Aorta (tissue), 5 donors: ENCODE measurements at regions not wholly inside any gene's neighbourhood (a gene's known extent, or its start where the extent isn't known, plus 50 kb on each side); places are given as distances from the start of the nearest gene placed in this dataset.
"Not testable (repeated sequence)": the region's sequence is repeated elsewhere in the genome, so short reads cannot be mapped to it uniquely, and the experiment has no call there.

Experiments used
- ATAC-seq: fragments of 200-7000 bp; cut with Tn5 transposase; one replicate; pipeline ENCODE4 v1.9.1; 2022; ENCODE audit warnings: moderate library complexity; ENCODE audit not compliant: low FRiP score
- DNase-seq, 2 donors: peaks; one replicate each; pipeline ENCODE4 v3.0.0-alpha.2; 2020
- H3K27ac ChIP-seq, 2 donors: one replicate each; pipeline ENCODE4 v1.5.1; 2013; ENCODE audit warnings: low read length in 2 of 2, mild to moderate bottlenecking in 2 of 2, moderate library complexity in 2 of 2, control low read depth in 1 of 2, inconsistent platforms in 1 of 2, low read depth in 1 of 2
- H3K27me3 ChIP-seq, 2 donors: one replicate each; pipeline ENCODE4 v1.6.1; 2013; ENCODE audit warnings: control low read depth in 1 of 2, low read length in 1 of 2, mild to moderate bottlenecking in 1 of 2, moderate library complexity in 1 of 2; ENCODE audit not compliant: insufficient read depth in 2 of 2, control insufficient read depth in 1 of 2
- H3K36me3 ChIP-seq, 2 donors: one replicate each; pipeline ENCODE4 v1.6.1; 2013; ENCODE audit warnings: control low read depth in 1 of 2, low read length in 1 of 2, mild to moderate bottlenecking in 1 of 2; ENCODE audit not compliant: insufficient read depth in 2 of 2, control insufficient read depth in 1 of 2
- H3K4me1 ChIP-seq, 2 donors: one replicate each; pipeline ENCODE4 v1.6.1; 2013; ENCODE audit warnings: low read length in 2 of 2, control low read depth in 1 of 2, mild to moderate bottlenecking in 1 of 2, moderate library complexity in 1 of 2; ENCODE audit not compliant: insufficient read depth in 2 of 2, control insufficient read depth in 1 of 2
- H3K4me3 ChIP-seq, 2 donors: one replicate each; pipeline ENCODE4 v1.5.1; 2013; ENCODE audit warnings: low read length in 2 of 2, control low read depth in 1 of 2, mild to moderate bottlenecking in 1 of 2
- H3K9me3 ChIP-seq: one replicate; pipeline ENCODE4 v1.6.1; 2013; ENCODE audit warnings: mild to moderate bottlenecking, low read length; ENCODE audit not compliant: control insufficient read depth
- WGBS, 2 donors: extraction: QIAGEN DNeasy Blood & Tissue Kit; methylation state at CpG; one replicate each; pipeline ENCODE4 v1.1.7; 2013; 5-methylcytosine and 5-hydroxymethylcytosine counted together
- intact Hi-C, 2 donors: fragments of 100-400 bp; cut with DNase I; formaldehyde crosslinking; loops; one replicate each; pipeline versions ENCODE4 v1.14.2 to v1.15.0; 2022
- donor health status: healthy with polysubstance abuse.
- donor health status: Bipolar disorder and iron deficiency.
- donor health status: DM: no; HTN: no; CAD: no.
- donor health status: DM: no; HTN: no; CAD: no.
- donor health status: DM: yes; HTN: yes; CAD: no.

- Histone ChIP-seq H3K4me1 (no peaks in the 10 kb centered on the region), H3K4me3 (no peak overlapping the region)
- intact Hi-C loops, result no loop called here
Observed at GRCh38 chr11:23453522-23453921, 593.2 kb upstream of the CCDC179 start.

GRCh38 chr11:23455321-23455891, 595.1 kb upstream of the CCDC179 start:
- H3K27ac ChIP-seq, result no peak overlapping the region
- no peaks in the 10 kb centered on the region for H3K4me1 ChIP-seq
- DNase-seq (no peak), ATAC-seq (no peak)
- 40 to 44% methylated on average over 3 of the region's 3 CpGs for WGBS, 2 donors
- intact Hi-C loops, result no loop called here
- H3K36me3 ChIP-seq, result no peaks in the 10 kb centered on the region
- no peaks in the 10 kb centered on the region for H3K9me3 ChIP-seq
- no peaks in the 10 kb centered on the region for H3K27me3 ChIP-seq
- H3K4me3 ChIP-seq, result no peak overlapping the region

More at GRCh38 chr11:23453522-23453921, 593.2 kb upstream of the CCDC179 start:
- no peaks in the 10 kb centered on the region for H3K27me3 ChIP-seq
- H3K27ac ChIP-seq, result no peak overlapping the region
- DNase-seq (no peak), ATAC-seq (no peak)
- no peaks in the 10 kb centered on the region for H3K9me3 ChIP-seq
- H3K36me3 ChIP-seq, result no peaks in the 10 kb centered on the region
- WGBS, 2 donors, result 93 to 96% methylated on average over 2 of the region's 2 CpGs

GRCh38 chr11:23457641-23458040, 597.4 kb upstream of the CCDC179 start:
- Histone ChIP-seq H3K4me1 (no peaks in the 10 kb centered on the region), H3K27me3 (no peaks in the 10 kb centered on the region), H3K9me3 (no peaks in the 10 kb centered on the region), H3K4me3 (no peak overlapping the region), H3K36me3 (no peaks in the 10 kb centered on the region), H3K27ac (no peak overlapping the region)
- 87 to 95% methylated on average over 2 of the region's 2 CpGs for WGBS, 2 donors
- no peak for DNase-seq
- ATAC-seq, result no peak
- intact Hi-C loops, result no loop called here

- Histone ChIP-seq H3K36me3 (no peaks in the 10 kb centered on the region), H3K9me3 (no peaks in the 10 kb centered on the region), H3K4me1 (no peaks in the 10 kb centered on the region), H3K4me3 (no peak overlapping the region), H3K27ac (no peak overlapping the region), H3K27me3 (no peaks in the 10 kb centered on the region)
- WGBS, 2 donors, result 92 to 97% methylated on average over 2 of the region's 2 CpGs
- DNase-seq, result no peak
- ATAC-seq, result no peak
- intact Hi-C loops, result no loop called here
Observed at GRCh38 chr11:23471878-23472277, 611.6 kb upstream of the CCDC179 start.

GRCh38 chr11:23473782-23474181, 613.5 kb upstream of the CCDC179 start:
- Histone ChIP-seq H3K27me3 (no peaks in the 10 kb centered on the region), H3K36me3 (no peaks in the 10 kb centered on the region), H3K9me3 (no peaks in the 10 kb centered on the region), H3K27ac (no peak overlapping the region), H3K4me1 (no peaks in the 10 kb centered on the region), H3K4me3 (no peak overlapping the region)
- no peak for ATAC-seq
- DNase-seq, result no peak
- intact Hi-C loops, result no loop called here

GRCh38 chr11:23480736-23481135, 620.5 kb upstream of the CCDC179 start:
- ATAC-seq, result no peak
- intact Hi-C loops, result no loop called here
- no peak overlapping the region for H3K27ac ChIP-seq
- no peaks in the 10 kb centered on the region for H3K27me3 ChIP-seq
- no peaks in the 10 kb centered on the region for H3K36me3 ChIP-seq
- no peak for DNase-seq
- H3K4me1 ChIP-seq, result no peaks in the 10 kb centered on the region
- H3K4me3 ChIP-seq, result no peak overlapping the region
- peaks cover 1% of the 10 kb centered on the region for H3K9me3 ChIP-seq

- H3K4me3 ChIP-seq, H3K27me3 ChIP-seq, H3K4me1 ChIP-seq, intact Hi-C loops, H3K9me3 ChIP-seq, ATAC-seq, DNase-seq, H3K36me3 ChIP-seq, H3K27ac ChIP-seq: not testable (repeated sequence)
- 37 to 48% methylated on average over 3 of the region's 3 CpGs for WGBS, 2 donors
Observed at GRCh38 chr11:23484146-23484545, 623.9 kb upstream of the CCDC179 start.

- DNase-seq, H3K27me3 ChIP-seq, ATAC-seq, intact Hi-C loops, H3K36me3 ChIP-seq, H3K4me1 ChIP-seq, H3K4me3 ChIP-seq, H3K9me3 ChIP-seq, H3K27ac ChIP-seq: not testable (repeated sequence)
- 86 to 88% methylated on average over 3 of the region's 3 CpGs for WGBS, 2 donors
Observed at GRCh38 chr11:23484618-23485017, 624.3 kb upstream of the CCDC179 start.

- Histone ChIP-seq H3K9me3 (no peaks in the 10 kb centered on the region), H3K4me1 (no peaks in the 10 kb centered on the region), H3K36me3 (no peaks in the 10 kb centered on the region), H3K27ac (no peak overlapping the region), H3K4me3 (no peak overlapping the region), H3K27me3 (no peaks in the 10 kb centered on the region)
- WGBS, 2 donors, result 41 to 56% methylated on average over 3 of the region's 3 CpGs
- intact Hi-C loops, result no loop called here
- DNase-seq, result no peak
- no peak for ATAC-seq
Observed at GRCh38 chr11:23490557-23491235, 630.4 kb upstream of the CCDC179 start.
